WTC11 (cell line): ENCODE measurements at regions not wholly inside any gene's neighbourhood (a gene's known extent, or its start where the extent isn't known, plus 50 kb on each side); places are given as distances from the start of the nearest gene placed in this dataset.

Experiments used
- ATAC-seq: fragments of 200-7000 bp; cut with Tn5 transposase; 2 replicates; pipeline ENCODE4 v1.10.0; 2021; ENCODE audit warnings: mild to moderate bottlenecking, moderate library complexity
- CTCF ChIA-PET: fragments of 300-600 bp; sonication (Branson Sonifier 250); formaldehyde crosslinking; loops from one replicate; lab custom pipeline; 2021; ENCODE audit warnings: antibody characterized with exemption; lab: Charles Lee
- POLR2A ChIA-PET: fragments of 350-600 bp; sonication (Branson Sonifier 250); formaldehyde crosslinking; loops from one replicate; lab custom pipeline; 2021; ENCODE audit warnings: antibody characterized with exemption; lab: Charles Lee
- DNase-seq: peaks from one replicate; pipeline ENCODE4 v3.0.0; 2021; ENCODE audit warnings: low spot score
- H3K27ac Mint-ChIP-seq: 2 replicates; pipeline ENCODE4 v1.8.0; 2021; ENCODE audit warnings: mixed read lengths
- H3K27me3 Mint-ChIP-seq: 2 replicates; pipeline ENCODE4 v1.8.0; 2021; ENCODE audit warnings: low read depth, mild to moderate bottlenecking, moderate library complexity, mixed read lengths
- H3K36me3 Mint-ChIP-seq: 2 replicates; pipeline ENCODE4 v1.8.0; 2021; ENCODE audit warnings: mixed read lengths
- H3K4me1 Mint-ChIP-seq: 2 replicates; pipeline ENCODE4 v1.8.0; 2022; ENCODE audit warnings: mixed read lengths
- H3K4me3 Mint-ChIP-seq: 2 replicates; pipeline ENCODE4 v1.8.0; 2021; ENCODE audit warnings: mild to moderate bottlenecking, moderate library complexity, mixed read lengths
- H3K9me3 Mint-ChIP-seq: 2 replicates; pipeline ENCODE4 v1.8.0; 2021; ENCODE audit warnings: mixed read lengths
- AR ChIP-seq: fragments of 250-450 bp; sonication (Bioruptor Pico); IDR thresholded peaks from 2 replicates; pipeline ENCODE4 v1.9.0; 2021; ENCODE audit warnings: mild to moderate bottlenecking
- CBFB ChIP-seq: sonication (generic); formaldehyde crosslinking; IDR thresholded peaks from 2 replicates; pipeline ENCODE4 v1.8.1; 2022; ENCODE audit warnings: mild to moderate bottlenecking, low read depth, missing genetic modification reagents
- E2F4 ChIP-seq: sonication (generic); formaldehyde crosslinking; IDR thresholded peaks from 2 replicates; pipeline ENCODE4 v1.8.1; 2022; ENCODE audit warnings: low read depth, mild to moderate bottlenecking, moderate library complexity, missing genetic modification reagents, borderline replicate concordance
- SMAD4 ChIP-seq: sonication (generic); formaldehyde crosslinking; IDR thresholded peaks from 2 replicates; pipeline ENCODE4 v1.8.0; 2022; ENCODE audit warnings: mild to moderate bottlenecking, missing genetic modification reagents
- SOX15 ChIP-seq: fragments of 250-450 bp; sonication (Bioruptor Pico); IDR thresholded peaks from 2 replicates; pipeline ENCODE4 v1.9.0; 2021; ENCODE audit warnings: mild to moderate bottlenecking
- TEAD1 ChIP-seq: sonication (generic); formaldehyde crosslinking; IDR thresholded peaks from 2 replicates; pipeline ENCODE4 v1.8.0; 2022; ENCODE audit warnings: mild to moderate bottlenecking, missing genetic modification reagents
- TEAD4 ChIP-seq: sonication (generic); formaldehyde crosslinking; IDR thresholded peaks from 2 replicates; pipeline ENCODE4 v1.8.0; 2022; ENCODE audit warnings: mild to moderate bottlenecking, missing genetic modification reagents
- ZMAT4 ChIP-seq: fragments of 250-450 bp; sonication (Bioruptor Pico); IDR thresholded peaks from 2 replicates; pipeline ENCODE4 v1.9.0; 2021; ENCODE audit warnings: mild to moderate bottlenecking
- ZNF263 ChIP-seq: sonication (generic); formaldehyde crosslinking; IDR thresholded peaks from 2 replicates; pipeline ENCODE4 v1.8.1; 2022; ENCODE audit warnings: low read depth, mild to moderate bottlenecking, moderate library complexity, missing genetic modification reagents
- ZNF532 ChIP-seq: fragments of 250-450 bp; sonication (Bioruptor Pico); IDR thresholded peaks from 2 replicates; pipeline ENCODE4 v1.9.0; 2021; ENCODE audit warnings: mild to moderate bottlenecking, borderline replicate concordance
- TF ChIP-seq, protein P1 (sequence below): sonication (generic); formaldehyde crosslinking; IDR thresholded peaks from 2 replicates; pipeline ENCODE4 v1.8.1; 2023; ENCODE audit warnings: mild to moderate bottlenecking, moderate library complexity, missing genetic modification reagents
- TF ChIP-seq, protein P2 (sequence below): sonication (generic); formaldehyde crosslinking; IDR thresholded peaks from 2 replicates; pipeline ENCODE4 v1.8.0; 2022; ENCODE audit warnings: mild to moderate bottlenecking, missing genetic modification reagents
- TF ChIP-seq, protein P3 (sequence below): sonication (generic); formaldehyde crosslinking; IDR thresholded peaks from 2 replicates; pipeline ENCODE4 v1.8.1; 2023; ENCODE audit warnings: mild to moderate bottlenecking, missing genetic modification reagents, moderate library complexity
- TF ChIP-seq, protein P4 (sequence below): sonication (generic); formaldehyde crosslinking; IDR thresholded peaks from 2 replicates; pipeline ENCODE4 v1.8.1; 2023; ENCODE audit warnings: mild to moderate bottlenecking, missing genetic modification reagents, moderate library complexity
- TF ChIP-seq, protein P5 (sequence below): sonication (generic); formaldehyde crosslinking; IDR thresholded peaks from 2 replicates; pipeline ENCODE4 v1.8.1; 2022; ENCODE audit warnings: missing genetic modification reagents, borderline replicate concordance
- TF ChIP-seq, protein P6 (sequence below): sonication (generic); formaldehyde crosslinking; IDR thresholded peaks from 2 replicates; pipeline ENCODE4 v1.8.0; 2023; ENCODE audit warnings: missing genetic modification reagents, mild to moderate bottlenecking, borderline replicate concordance

- no peaks in the 10 kb centered on the region for H3K4me1 Mint-ChIP-seq
- H3K36me3 Mint-ChIP-seq: no peaks in the 10 kb centered on the region
- H3K4me3 Mint-ChIP-seq: no peak overlapping the region
- TF ChIP-seq AR (CRISPR knock-in tag) (no peak), TEAD4 (CRISPR knock-in tag) (no peak), ZNF263 (CRISPR knock-in tag) (no peak), TEAD1 (CRISPR knock-in tag) (no peak), SOX15 (CRISPR knock-in tag) (no peak), E2F4 (CRISPR knock-in tag) (no peak), ZNF532 (CRISPR knock-in tag) (no peak), ZMAT4 (CRISPR knock-in tag) (no peak), CBFB (no peak), SMAD4 (CRISPR knock-in tag) (no peak)
- TF ChIP-seq, protein P1, sequence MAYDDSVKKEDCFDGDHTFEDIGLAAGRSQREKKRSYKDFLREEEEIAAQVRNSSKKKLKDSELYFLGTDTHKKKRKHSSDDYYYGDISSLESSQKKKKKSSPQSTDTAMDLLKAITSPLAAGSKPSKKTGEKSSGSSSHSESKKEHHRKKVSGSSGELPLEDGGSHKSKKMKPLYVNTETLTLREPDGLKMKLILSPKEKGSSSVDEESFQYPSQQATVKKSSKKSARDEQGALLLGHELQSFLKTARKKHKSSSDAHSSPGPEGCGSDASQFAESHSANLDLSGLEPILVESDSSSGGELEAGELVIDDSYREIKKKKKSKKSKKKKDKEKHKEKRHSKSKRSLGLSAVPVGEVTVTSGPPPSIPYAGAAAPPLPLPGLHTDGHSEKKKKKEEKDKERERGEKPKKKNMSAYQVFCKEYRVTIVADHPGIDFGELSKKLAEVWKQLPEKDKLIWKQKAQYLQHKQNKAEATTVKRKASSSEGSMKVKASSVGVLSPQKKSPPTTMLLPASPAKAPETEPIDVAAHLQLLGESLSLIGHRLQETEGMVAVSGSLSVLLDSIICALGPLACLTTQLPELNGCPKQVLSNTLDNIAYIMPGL (CRISPR knock-in tag): no peak
- TF ChIP-seq, protein P2, sequence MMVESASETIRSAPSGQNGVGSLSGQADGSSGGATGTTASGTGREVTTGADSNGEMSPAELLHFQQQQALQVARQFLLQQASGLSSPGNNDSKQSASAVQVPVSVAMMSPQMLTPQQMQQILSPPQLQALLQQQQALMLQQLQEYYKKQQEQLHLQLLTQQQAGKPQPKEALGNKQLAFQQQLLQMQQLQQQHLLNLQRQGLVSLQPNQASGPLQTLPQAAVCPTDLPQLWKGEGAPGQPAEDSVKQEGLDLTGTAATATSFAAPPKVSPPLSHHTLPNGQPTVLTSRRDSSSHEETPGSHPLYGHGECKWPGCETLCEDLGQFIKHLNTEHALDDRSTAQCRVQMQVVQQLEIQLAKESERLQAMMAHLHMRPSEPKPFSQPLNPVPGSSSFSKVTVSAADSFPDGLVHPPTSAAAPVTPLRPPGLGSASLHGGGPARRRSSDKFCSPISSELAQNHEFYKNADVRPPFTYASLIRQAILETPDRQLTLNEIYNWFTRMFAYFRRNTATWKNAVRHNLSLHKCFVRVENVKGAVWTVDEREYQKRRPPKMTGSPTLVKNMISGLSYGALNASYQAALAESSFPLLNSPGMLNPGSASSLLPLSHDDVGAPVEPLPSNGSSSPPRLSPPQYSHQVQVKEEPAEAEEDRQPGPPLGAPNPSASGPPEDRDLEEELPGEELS (CRISPR knock-in tag): no peak
- TF ChIP-seq, protein P3, sequence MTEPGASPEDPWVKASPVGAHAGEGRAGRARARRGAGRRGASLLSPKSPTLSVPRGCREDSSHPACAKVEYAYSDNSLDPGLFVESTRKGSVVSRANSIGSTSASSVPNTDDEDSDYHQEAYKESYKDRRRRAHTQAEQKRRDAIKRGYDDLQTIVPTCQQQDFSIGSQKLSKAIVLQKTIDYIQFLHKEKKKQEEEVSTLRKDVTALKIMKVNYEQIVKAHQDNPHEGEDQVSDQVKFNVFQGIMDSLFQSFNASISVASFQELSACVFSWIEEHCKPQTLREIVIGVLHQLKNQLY (CRISPR knock-in tag): no peak
- TF ChIP-seq, protein P4, sequence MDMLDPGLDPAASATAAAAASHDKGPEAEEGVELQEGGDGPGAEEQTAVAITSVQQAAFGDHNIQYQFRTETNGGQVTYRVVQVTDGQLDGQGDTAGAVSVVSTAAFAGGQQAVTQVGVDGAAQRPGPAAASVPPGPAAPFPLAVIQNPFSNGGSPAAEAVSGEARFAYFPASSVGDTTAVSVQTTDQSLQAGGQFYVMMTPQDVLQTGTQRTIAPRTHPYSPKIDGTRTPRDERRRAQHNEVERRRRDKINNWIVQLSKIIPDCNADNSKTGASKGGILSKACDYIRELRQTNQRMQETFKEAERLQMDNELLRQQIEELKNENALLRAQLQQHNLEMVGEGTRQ: no peak
- TF ChIP-seq, protein P5, sequence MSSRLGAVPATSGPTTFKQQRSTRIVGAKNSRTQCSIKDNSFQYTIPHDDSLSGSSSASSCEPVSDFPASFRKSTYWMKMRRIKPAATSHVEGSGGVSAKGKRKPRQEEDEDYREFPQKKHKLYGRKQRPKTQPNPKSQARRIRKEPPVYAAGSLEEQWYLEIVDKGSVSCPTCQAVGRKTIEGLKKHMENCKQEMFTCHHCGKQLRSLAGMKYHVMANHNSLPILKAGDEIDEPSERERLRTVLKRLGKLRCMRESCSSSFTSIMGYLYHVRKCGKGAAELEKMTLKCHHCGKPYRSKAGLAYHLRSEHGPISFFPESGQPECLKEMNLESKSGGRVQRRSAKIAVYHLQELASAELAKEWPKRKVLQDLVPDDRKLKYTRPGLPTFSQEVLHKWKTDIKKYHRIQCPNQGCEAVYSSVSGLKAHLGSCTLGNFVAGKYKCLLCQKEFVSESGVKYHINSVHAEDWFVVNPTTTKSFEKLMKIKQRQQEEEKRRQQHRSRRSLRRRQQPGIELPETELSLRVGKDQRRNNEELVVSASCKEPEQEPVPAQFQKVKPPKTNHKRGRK (CRISPR knock-in tag): no peak
- TF ChIP-seq, protein P6, sequence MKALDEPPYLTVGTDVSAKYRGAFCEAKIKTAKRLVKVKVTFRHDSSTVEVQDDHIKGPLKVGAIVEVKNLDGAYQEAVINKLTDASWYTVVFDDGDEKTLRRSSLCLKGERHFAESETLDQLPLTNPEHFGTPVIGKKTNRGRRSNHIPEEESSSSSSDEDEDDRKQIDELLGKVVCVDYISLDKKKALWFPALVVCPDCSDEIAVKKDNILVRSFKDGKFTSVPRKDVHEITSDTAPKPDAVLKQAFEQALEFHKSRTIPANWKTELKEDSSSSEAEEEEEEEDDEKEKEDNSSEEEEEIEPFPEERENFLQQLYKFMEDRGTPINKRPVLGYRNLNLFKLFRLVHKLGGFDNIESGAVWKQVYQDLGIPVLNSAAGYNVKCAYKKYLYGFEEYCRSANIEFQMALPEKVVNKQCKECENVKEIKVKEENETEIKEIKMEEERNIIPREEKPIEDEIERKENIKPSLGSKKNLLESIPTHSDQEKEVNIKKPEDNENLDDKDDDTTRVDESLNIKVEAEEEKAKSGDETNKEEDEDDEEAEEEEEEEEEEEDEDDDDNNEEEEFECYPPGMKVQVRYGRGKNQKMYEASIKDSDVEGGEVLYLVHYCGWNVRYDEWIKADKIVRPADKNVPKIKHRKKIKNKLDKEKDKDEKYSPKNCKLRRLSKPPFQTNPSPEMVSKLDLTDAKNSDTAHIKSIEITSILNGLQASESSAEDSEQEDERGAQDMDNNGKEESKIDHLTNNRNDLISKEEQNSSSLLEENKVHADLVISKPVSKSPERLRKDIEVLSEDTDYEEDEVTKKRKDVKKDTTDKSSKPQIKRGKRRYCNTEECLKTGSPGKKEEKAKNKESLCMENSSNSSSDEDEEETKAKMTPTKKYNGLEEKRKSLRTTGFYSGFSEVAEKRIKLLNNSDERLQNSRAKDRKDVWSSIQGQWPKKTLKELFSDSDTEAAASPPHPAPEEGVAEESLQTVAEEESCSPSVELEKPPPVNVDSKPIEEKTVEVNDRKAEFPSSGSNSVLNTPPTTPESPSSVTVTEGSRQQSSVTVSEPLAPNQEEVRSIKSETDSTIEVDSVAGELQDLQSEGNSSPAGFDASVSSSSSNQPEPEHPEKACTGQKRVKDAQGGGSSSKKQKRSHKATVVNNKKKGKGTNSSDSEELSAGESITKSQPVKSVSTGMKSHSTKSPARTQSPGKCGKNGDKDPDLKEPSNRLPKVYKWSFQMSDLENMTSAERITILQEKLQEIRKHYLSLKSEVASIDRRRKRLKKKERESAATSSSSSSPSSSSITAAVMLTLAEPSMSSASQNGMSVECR: no peak
- ATAC-seq: no peak
- H3K27me3 Mint-ChIP-seq: no peaks in the 10 kb centered on the region; the same call in 1 of the 2 replicates
- CTCF ChIA-PET: no interaction called here
- DNase-seq: no peak
- no peak overlapping the region for H3K27ac Mint-ChIP-seq
- POLR2A ChIA-PET: no interaction called here
- no peaks in the 10 kb centered on the region for H3K9me3 Mint-ChIP-seq
Observed at GRCh38 chr15:100717596-100717995, 115.2 kb downstream of the ASB7 start.
